ENCODE measurements at regions not wholly inside any gene's neighbourhood (a gene's known extent, or its start where the extent isn't known, plus 50 kb on each side); places are given as distances from the start of the nearest gene placed in this dataset.

GRCh38 chr7:42392826-42393225 lies 155.8 kb upstream of the GLI3 start:
- Histone ChIP-seq H3K9me3 (ENCODE audit: control insufficient read depth, low read length) (no peaks in the 10 kb centered on the region), H3K4me3 (ENCODE audit: extremely low read depth, insufficient read depth, low read length, poor library complexity, severe bottlenecking) (no peak overlapping the region), H3K36me3 (ENCODE audit: control insufficient read depth, insufficient read depth, low read length) (no peaks in the 10 kb centered on the region), H3K4me1 (ENCODE audit: control insufficient read depth, insufficient read depth, low read length, poor library complexity, severe bottlenecking) (no peaks in the 10 kb centered on the region), H3K27ac (ENCODE audit: low read depth, low read length, severe bottlenecking) (no peak overlapping the region)
- 83 to 100% methylated on average over 1 of the region's 3 CpGs for WGBS, 2 experiments (ENCODE audit: insufficient coverage in 2 of 2)

GRCh38 chr7:42389697-42390096 lies 152.7 kb upstream of the GLI3 start:
- Histone ChIP-seq H3K4me3 (ENCODE audit: extremely low read depth, insufficient read depth, low read length, poor library complexity, severe bottlenecking) (no peak overlapping the region), H3K36me3 (ENCODE audit: control insufficient read depth, insufficient read depth, low read length) (no peaks in the 10 kb centered on the region), H3K27ac (ENCODE audit: low read depth, low read length, severe bottlenecking) (no peak overlapping the region), H3K4me1 (ENCODE audit: control insufficient read depth, insufficient read depth, low read length, poor library complexity, severe bottlenecking) (no peaks in the 10 kb centered on the region), H3K9me3 (ENCODE audit: control insufficient read depth, low read length) (no peaks in the 10 kb centered on the region)
- 100% methylated on average over 1 of the region's 1 CpG; no CpG with 5 or more reads in 1 of the 2 experiments for WGBS, 2 experiments (ENCODE audit: insufficient coverage in 2 of 2)

DNA sequence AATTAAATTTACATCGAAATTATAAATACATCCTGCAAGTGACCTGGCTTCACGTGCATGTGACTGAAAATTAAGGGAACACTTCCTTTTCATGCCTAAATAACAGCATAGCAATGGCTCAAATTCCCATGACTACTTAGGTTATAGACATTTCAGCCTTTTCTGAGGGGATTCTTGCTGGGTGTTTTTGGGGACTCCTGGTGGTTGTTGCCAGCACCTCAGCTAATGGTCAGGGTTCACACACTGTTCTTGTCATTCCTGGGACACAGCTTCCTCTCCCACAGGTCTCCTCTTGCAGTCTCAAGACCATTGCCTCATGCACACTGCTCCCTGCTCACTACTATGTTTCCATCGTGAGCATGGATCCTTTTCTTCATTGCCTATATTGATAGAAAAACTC lies 148.9 kb upstream of the GLI3 start:
- no peak overlapping the region for H3K27ac ChIP-seq (ENCODE audit: low read depth, low read length, severe bottlenecking)
- H3K4me3 ChIP-seq (ENCODE audit: extremely low read depth, insufficient read depth, low read length, poor library complexity, severe bottlenecking): no peak overlapping the region
- no peaks in the 10 kb centered on the region for H3K9me3 ChIP-seq (ENCODE audit: control insufficient read depth, low read length)
- H3K36me3 ChIP-seq (ENCODE audit: control insufficient read depth, insufficient read depth, low read length): no peaks in the 10 kb centered on the region
- WGBS, 2 experiments (ENCODE audit: insufficient coverage in 2 of 2): 71 to 100% methylated on average over 1 of the region's 3 CpGs
- H3K4me1 ChIP-seq (ENCODE audit: control insufficient read depth, insufficient read depth, low read length, poor library complexity, severe bottlenecking): no peaks in the 10 kb centered on the region

DNA sequence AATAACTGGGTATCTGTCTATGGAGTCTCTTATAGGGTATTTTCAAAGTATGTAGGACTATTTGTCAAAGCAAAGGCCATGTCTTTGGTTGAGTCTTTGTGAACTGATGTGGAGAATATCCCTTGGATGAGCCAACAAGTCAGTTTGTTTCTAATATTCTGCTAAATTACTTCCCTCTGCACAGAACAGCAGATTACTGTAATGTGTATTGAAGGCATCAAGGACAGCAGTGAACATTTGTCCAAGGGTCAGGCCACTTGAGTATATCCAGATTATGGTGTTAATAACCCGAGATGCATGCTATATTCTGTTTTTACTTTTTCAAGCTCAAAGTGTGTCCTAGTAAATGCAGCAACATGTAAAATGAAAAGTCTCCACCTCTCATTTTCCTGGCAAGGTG lies 144.2 kb upstream of the GLI3 start:
- no peaks in the 10 kb centered on the region for H3K36me3 ChIP-seq (ENCODE audit: control insufficient read depth, insufficient read depth, low read length)
- WGBS, 2 experiments (ENCODE audit: insufficient coverage in 2 of 2): 100% methylated on average over 1 of the region's 1 CpG; no CpG with 5 or more reads in 1 of the 2 experiments
- no peak overlapping the region for H3K27ac ChIP-seq (ENCODE audit: low read depth, low read length, severe bottlenecking)
- no peaks in the 10 kb centered on the region for H3K4me1 ChIP-seq (ENCODE audit: control insufficient read depth, insufficient read depth, low read length, poor library complexity, severe bottlenecking)
- H3K4me3 ChIP-seq (ENCODE audit: extremely low read depth, insufficient read depth, low read length, poor library complexity, severe bottlenecking): no peak overlapping the region
- H3K9me3 ChIP-seq (ENCODE audit: control insufficient read depth, low read length): no peaks in the 10 kb centered on the region

GRCh38 chr7:42380401-42380800 lies 143.4 kb upstream of the GLI3 start:
- no peak overlapping the region for H3K4me3 ChIP-seq (ENCODE audit: extremely low read depth, insufficient read depth, low read length, poor library complexity, severe bottlenecking)
- no peaks in the 10 kb centered on the region for H3K36me3 ChIP-seq (ENCODE audit: control insufficient read depth, insufficient read depth, low read length)
- no CpG with 5 or more reads among the region's 1 CpG for WGBS, 2 experiments (ENCODE audit: insufficient coverage in 2 of 2)
- H3K27ac ChIP-seq (ENCODE audit: low read depth, low read length, severe bottlenecking): no peak overlapping the region
- H3K9me3 ChIP-seq (ENCODE audit: control insufficient read depth, low read length): no peaks in the 10 kb centered on the region
- no peaks in the 10 kb centered on the region for H3K4me1 ChIP-seq (ENCODE audit: control insufficient read depth, insufficient read depth, low read length, poor library complexity, severe bottlenecking)

GRCh38 chr7:42378149-42378548 lies 141.1 kb upstream of the GLI3 start:
- H3K27ac ChIP-seq (ENCODE audit: low read depth, low read length, severe bottlenecking): no peak overlapping the region
- H3K4me1 ChIP-seq (ENCODE audit: control insufficient read depth, insufficient read depth, low read length, poor library complexity, severe bottlenecking): peaks cover 1% of the 10 kb centered on the region
- no peaks in the 10 kb centered on the region for H3K9me3 ChIP-seq (ENCODE audit: control insufficient read depth, low read length)
- H3K4me3 ChIP-seq (ENCODE audit: extremely low read depth, insufficient read depth, low read length, poor library complexity, severe bottlenecking): no peak overlapping the region
- no peaks in the 10 kb centered on the region for H3K36me3 ChIP-seq (ENCODE audit: control insufficient read depth, insufficient read depth, low read length)
- no CpG with 5 or more reads among the region's 3 CpGs for WGBS, 2 experiments (ENCODE audit: insufficient coverage in 2 of 2)

- WGBS, 2 experiments (ENCODE audit: insufficient coverage in 2 of 2): no CpG with 5 or more reads among the region's 1 CpG
- no peak overlapping the region for H3K4me3 ChIP-seq (ENCODE audit: extremely low read depth, insufficient read depth, low read length, poor library complexity, severe bottlenecking)
- peaks cover 6% of the 10 kb centered on the region for H3K4me1 ChIP-seq (ENCODE audit: control insufficient read depth, insufficient read depth, low read length, poor library complexity, severe bottlenecking)
- H3K36me3 ChIP-seq (ENCODE audit: control insufficient read depth, insufficient read depth, low read length): no peaks in the 10 kb centered on the region
- peaks cover 4% of the 10 kb centered on the region for H3K9me3 ChIP-seq (ENCODE audit: control insufficient read depth, low read length)
- H3K27ac ChIP-seq (ENCODE audit: low read depth, low read length, severe bottlenecking): no peak overlapping the region
Observed at GRCh38 chr7:42373285-42373684, 136.3 kb upstream of the GLI3 start.

- peaks cover 4% of the 10 kb centered on the region for H3K9me3 ChIP-seq (ENCODE audit: control insufficient read depth, low read length)
- H3K4me3 ChIP-seq (ENCODE audit: extremely low read depth, insufficient read depth, low read length, poor library complexity, severe bottlenecking): no peak overlapping the region
- H3K27ac ChIP-seq (ENCODE audit: low read depth, low read length, severe bottlenecking): no peak overlapping the region
- 75% methylated on average over 2 of the region's 3 CpGs; no CpG with 5 or more reads in 1 of the 2 experiments for WGBS, 2 experiments (ENCODE audit: insufficient coverage in 2 of 2)
- no peaks in the 10 kb centered on the region for H3K36me3 ChIP-seq (ENCODE audit: control insufficient read depth, insufficient read depth, low read length)
- H3K4me1 ChIP-seq (ENCODE audit: control insufficient read depth, insufficient read depth, low read length, poor library complexity, severe bottlenecking): peaks cover 6% of the 10 kb centered on the region
Observed at GRCh38 chr7:42372479-42372878, 135.5 kb upstream of the GLI3 start.

GRCh38 chr7:42359946-42360345 lies 122.9 kb upstream of the GLI3 start:
- WGBS, 2 experiments (ENCODE audit: insufficient coverage in 2 of 2): 71% methylated on average over 1 of the region's 1 CpG; no CpG with 5 or more reads in 1 of the 2 experiments
- no peak overlapping the region for H3K4me3 ChIP-seq (ENCODE audit: extremely low read depth, insufficient read depth, low read length, poor library complexity, severe bottlenecking)
- no peaks in the 10 kb centered on the region for H3K9me3 ChIP-seq (ENCODE audit: control insufficient read depth, low read length)
- no peaks in the 10 kb centered on the region for H3K36me3 ChIP-seq (ENCODE audit: control insufficient read depth, insufficient read depth, low read length)
- H3K27ac ChIP-seq (ENCODE audit: low read depth, low read length, severe bottlenecking): no peak overlapping the region
- H3K4me1 ChIP-seq (ENCODE audit: control insufficient read depth, insufficient read depth, low read length, poor library complexity, severe bottlenecking): no peaks in the 10 kb centered on the region

DNA sequence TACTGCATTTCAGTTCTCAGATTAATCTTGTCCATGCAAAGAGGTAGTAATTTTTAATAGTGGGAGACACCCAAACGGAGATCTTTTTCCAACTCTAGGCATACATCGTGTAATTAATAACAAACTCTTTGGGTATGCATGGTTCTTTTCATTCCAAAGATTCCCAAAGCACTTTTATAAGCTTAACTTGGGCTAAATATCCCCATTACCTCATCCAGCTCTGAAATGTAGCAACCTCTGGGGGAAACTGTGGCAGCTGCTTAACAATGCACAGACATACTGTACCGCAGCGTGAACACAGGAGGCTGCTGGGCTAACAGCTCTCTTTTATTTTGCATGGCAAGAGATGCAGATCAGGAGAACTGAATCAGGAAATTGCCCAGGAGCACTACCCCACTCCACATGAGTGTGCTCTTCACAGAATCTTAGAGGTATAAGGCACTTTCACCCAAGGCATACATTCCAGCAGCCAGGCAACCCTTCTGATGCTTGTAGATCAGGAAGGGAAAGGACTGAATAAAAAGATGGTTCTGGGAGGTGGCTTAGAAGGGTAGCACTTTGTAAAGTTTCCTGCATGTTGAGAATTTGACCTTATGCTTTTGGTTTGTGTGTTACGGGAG lies 114.4 kb upstream of the GLI3 start:
- no peak overlapping the region for H3K27ac ChIP-seq (ENCODE audit: low read depth, low read length, severe bottlenecking)
- WGBS, 2 experiments (ENCODE audit: insufficient coverage in 2 of 2): 90 to 91% methylated on average over 4 to 5 of the region's 5 CpGs

DNA sequence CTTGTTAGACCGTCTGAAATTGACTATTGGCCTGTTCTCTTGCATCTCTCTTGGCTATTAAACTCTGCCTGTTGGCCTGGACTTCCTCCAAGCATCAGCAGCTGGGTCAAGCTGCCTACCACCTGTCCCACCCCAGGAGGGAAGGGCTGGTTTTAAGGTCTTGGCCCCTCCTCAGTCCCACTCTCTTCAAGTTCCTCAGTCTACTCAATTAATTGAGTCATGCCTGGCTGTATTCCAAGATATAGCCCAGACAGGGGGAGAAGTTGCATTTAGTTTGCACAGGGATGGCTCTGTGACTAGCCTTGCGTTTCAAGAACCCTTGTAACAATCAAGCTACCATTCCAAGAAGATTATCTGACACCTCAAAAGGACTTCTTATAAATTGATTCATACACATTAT lies 113.8 kb upstream of the GLI3 start:
- Histone ChIP-seq H3K4me3 (ENCODE audit: extremely low read depth, insufficient read depth, low read length, poor library complexity, severe bottlenecking) (no peak overlapping the region), H3K27ac (ENCODE audit: low read depth, low read length, severe bottlenecking) (no peak overlapping the region), H3K36me3 (ENCODE audit: control insufficient read depth, insufficient read depth, low read length) (no peaks in the 10 kb centered on the region), H3K4me1 (ENCODE audit: control insufficient read depth, insufficient read depth, low read length, poor library complexity, severe bottlenecking) (peaks cover 7% of the 10 kb centered on the region), H3K9me3 (ENCODE audit: control insufficient read depth, low read length) (no peaks in the 10 kb centered on the region)
- WGBS, 2 experiments (ENCODE audit: insufficient coverage in 2 of 2): 94 to 100% methylated on average over 1 to 2 of the region's 2 CpGs

More for the DNA sequence above, 114.4 kb upstream of the GLI3 start:
- H3K4me1 ChIP-seq (ENCODE audit: control insufficient read depth, insufficient read depth, low read length, poor library complexity, severe bottlenecking): peaks cover 7% of the 10 kb centered on the region
- H3K36me3 ChIP-seq (ENCODE audit: control insufficient read depth, insufficient read depth, low read length): no peaks in the 10 kb centered on the region
- no peaks in the 10 kb centered on the region for H3K9me3 ChIP-seq (ENCODE audit: control insufficient read depth, low read length)
- no peak overlapping the region for H3K4me3 ChIP-seq (ENCODE audit: extremely low read depth, insufficient read depth, low read length, poor library complexity, severe bottlenecking)

Data from mesodermal cell (in vitro differentiated cells).